NOMO-1 (cell line): ENCODE measurements at regions not wholly inside any gene's neighbourhood (a gene's known extent, or its start where the extent isn't known, plus 50 kb on each side); places are given as distances from the start of the nearest gene placed in this dataset.

Source experiments
- DNase-seq, 2 experiments: peaks; one replicate each; lab custom pipeline; 2025; ENCODE audit not compliant: unreplicated experiment in 2 of 2; lab: John Stamatoyannopoulos, UW

DNA sequence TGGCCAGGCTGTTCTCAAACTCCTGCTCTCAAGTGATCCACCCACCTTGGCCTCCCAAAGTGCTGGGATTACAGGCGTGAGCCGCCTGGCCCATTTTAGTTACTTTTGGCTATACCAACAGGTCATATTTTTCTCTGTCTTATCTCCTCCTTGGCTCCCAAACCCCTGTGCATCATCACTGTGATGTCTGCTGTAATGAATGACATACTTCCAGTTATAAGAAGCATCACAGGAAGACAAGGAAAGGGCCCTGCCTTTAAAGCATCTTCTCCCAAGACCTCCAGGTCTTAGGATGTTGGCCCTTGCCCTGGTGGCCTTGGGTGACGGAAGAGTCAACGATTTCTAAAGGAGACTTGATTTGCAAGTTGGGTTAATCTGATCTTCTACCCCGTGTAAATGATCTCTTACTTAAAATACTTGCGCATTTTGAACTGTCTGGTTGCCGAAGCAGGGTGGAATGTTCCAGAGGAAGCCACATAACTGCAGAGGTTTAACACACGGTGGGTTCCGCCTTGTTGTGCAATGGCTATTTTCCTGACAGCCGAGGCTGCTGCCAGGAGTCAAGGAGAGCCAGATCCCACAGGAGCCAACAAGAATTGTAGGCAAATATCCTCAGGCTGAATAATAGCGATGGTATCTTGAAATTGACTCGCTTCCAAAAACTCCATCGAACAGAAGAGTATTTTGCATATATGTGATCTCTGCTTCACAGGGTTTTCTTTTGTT is 55.7 kb upstream of the PLXNC1 start:
- no peak for DNase-seq

DNA sequence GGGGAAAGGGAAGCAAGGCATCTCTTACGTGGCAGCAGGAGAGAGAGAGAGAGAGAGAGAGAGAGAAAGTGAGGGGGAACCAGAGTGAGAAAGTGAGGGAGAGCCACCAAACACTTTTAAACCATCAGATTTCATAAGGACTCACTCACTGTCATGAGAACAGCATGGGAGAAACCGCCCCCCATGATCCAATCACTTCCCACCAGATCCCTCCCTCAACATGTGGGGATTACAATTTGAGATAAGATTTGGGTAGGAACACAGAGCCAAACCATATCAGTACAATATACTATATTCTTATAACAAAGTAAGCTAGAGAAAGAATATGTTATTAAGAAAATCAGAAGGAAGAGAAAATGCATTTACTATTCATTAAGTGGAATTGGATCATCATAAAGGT is 53.7 kb upstream of the PLXNC1 start:
- no peak for DNase-seq

DNA sequence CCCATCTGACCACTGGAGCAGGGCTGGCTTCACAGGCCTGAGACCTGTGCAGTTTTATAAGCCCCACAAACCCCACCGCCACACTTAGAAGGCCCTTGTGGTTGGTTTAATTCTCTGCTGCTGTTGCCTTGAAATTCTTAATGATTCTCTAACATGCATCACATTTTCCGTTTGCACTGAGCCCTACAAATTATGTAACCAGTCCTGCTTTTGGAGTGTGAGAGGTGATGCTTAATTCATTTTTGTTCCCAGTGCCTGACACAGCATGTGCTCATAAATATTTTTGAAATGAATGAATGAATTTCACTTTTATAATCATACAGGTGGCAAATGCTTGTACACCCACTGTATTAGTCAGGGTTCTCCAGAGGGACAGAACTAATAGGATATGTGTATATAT is 52.8 kb upstream of the PLXNC1 start:
- DNase-seq = no peak

DNA sequence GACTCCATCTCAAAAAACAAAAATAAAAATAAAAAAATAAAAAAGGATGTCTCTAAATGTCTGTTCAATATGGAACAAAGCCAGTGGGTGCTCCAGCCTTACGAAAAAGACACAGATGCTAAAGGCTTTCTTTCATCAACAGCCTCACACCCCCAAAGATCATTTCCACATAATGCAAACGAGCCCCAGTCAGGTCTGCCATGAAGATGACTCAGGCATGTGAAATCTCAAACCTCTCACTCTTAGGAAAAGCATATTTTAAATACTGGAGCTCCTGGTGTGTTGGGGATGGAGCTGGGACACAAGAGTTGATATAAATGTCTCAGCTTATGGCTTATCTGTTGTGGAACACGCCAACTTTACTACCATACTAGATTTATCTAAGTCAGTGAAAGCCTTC is 49.9 kb upstream of the PLXNC1 start:
- DNase-seq = no peak
